HUES64 (cell line): ENCODE measurements at regions not wholly inside any gene's neighbourhood (a gene's known extent, or its start where the extent isn't known, plus 50 kb on each side); places are given as distances from the start of the nearest gene placed in this dataset.
"Not testable (repeated sequence)": the region's sequence is repeated elsewhere in the genome, so short reads cannot be mapped to it uniquely, and the experiment has no call there.

Experiments
- H3K27ac ChIP-seq: 2 replicates; pipeline ENCODE4 v1.7.0; 2013; ENCODE audit warnings: low read depth, low read length, inconsistent platforms
- H3K27me3 ChIP-seq: 2 replicates; pipeline ENCODE4 v1.6.1; 2013; ENCODE audit warnings: mild to moderate bottlenecking, low read length; ENCODE audit not compliant: insufficient read depth
- H3K36me3 ChIP-seq: 2 replicates; pipeline ENCODE4 v1.6.1; 2013; ENCODE audit warnings: mild to moderate bottlenecking, low read length; ENCODE audit not compliant: insufficient read depth
- H3K4me1 ChIP-seq: 2 replicates; pipeline ENCODE4 v1.6.1; 2013; ENCODE audit warnings: mild to moderate bottlenecking, low read length, moderate library complexity; ENCODE audit not compliant: insufficient read depth
- H3K4me3 ChIP-seq: 2 replicates; pipeline ENCODE4 v1.5.1; 2013; ENCODE audit warnings: mild to moderate bottlenecking, low read length, moderate library complexity
- H3K9ac ChIP-seq: 2 replicates; pipeline ENCODE4 v1.6.1; 2013; ENCODE audit warnings: mild to moderate bottlenecking, low read depth, low read length
- H3K9me3 ChIP-seq: 2 replicates; pipeline ENCODE4 v1.6.1; 2013; ENCODE audit warnings: low read depth, low read length; ENCODE audit not compliant: insufficient read depth
- WGBS: fragments of 150-250, 120-280 bp; methylation state at CpG from one replicate; pipeline ENCODE4 v1.1.7; 2013; ENCODE audit warnings: missing lambda C conversion rate; 5-methylcytosine and 5-hydroxymethylcytosine counted together

DNA sequence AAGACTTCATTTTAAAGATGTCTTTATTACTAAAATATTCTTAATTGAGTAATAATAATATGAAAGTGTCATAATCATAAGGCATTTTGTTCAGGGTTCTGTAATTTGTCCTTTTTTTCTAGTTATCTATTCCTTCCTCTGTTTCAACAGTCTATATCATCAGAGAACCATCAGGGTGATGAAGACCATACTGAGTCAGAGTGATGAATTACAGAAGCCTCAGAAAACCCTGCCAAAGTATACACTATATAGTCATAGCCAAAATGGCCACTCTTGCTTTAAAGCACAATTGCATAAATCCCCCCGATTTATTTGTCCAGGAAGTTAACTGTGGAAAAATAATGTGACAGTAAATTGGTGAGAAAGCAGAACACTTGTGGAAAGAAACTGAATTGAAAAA lies 735.0 kb downstream of the EPHA7 start:
- H3K4me1 ChIP-seq: no peaks in the 10 kb centered on the region

DNA sequence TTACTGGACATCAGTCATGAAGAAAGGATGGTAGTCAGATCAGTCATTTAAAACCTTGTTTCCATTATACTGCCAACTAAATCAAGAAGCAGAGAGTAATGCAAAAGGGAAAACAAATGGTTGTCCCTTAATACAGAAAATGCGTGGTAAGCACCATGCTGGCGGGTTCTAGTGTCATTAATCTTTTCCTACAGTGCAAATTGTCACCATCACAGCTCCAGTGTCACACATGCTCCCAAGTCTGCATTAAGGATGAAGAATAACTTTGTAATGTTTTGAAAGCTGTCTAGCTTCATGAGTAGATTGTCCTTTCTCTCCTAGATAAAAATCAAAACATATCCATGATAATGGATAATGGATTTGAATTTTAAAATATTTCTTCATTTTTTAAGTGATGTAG lies 735.6 kb downstream of the EPHA7 start:
- no peaks in the 10 kb centered on the region for H3K27me3 ChIP-seq
- WGBS: 91% methylated on average over 2 of the region's 2 CpGs
- no peak overlapping the region for H3K27ac ChIP-seq
- H3K4me3 ChIP-seq: no peak overlapping the region
- no peak overlapping the region for H3K9ac ChIP-seq
- no peaks in the 10 kb centered on the region for H3K9me3 ChIP-seq
- H3K36me3 ChIP-seq: no peaks in the 10 kb centered on the region
- H3K4me1 ChIP-seq: no peaks in the 10 kb centered on the region

More for the DNA sequence above, 735.0 kb downstream of the EPHA7 start:
- Histone ChIP-seq H3K36me3 (no peaks in the 10 kb centered on the region), H3K9me3 (no peaks in the 10 kb centered on the region), H3K27me3 (no peaks in the 10 kb centered on the region), H3K4me3 (no peak overlapping the region), H3K27ac (no peak overlapping the region), H3K9ac (no peak overlapping the region)
- WGBS: 100% methylated on average over 1 of the region's 1 CpG

DNA sequence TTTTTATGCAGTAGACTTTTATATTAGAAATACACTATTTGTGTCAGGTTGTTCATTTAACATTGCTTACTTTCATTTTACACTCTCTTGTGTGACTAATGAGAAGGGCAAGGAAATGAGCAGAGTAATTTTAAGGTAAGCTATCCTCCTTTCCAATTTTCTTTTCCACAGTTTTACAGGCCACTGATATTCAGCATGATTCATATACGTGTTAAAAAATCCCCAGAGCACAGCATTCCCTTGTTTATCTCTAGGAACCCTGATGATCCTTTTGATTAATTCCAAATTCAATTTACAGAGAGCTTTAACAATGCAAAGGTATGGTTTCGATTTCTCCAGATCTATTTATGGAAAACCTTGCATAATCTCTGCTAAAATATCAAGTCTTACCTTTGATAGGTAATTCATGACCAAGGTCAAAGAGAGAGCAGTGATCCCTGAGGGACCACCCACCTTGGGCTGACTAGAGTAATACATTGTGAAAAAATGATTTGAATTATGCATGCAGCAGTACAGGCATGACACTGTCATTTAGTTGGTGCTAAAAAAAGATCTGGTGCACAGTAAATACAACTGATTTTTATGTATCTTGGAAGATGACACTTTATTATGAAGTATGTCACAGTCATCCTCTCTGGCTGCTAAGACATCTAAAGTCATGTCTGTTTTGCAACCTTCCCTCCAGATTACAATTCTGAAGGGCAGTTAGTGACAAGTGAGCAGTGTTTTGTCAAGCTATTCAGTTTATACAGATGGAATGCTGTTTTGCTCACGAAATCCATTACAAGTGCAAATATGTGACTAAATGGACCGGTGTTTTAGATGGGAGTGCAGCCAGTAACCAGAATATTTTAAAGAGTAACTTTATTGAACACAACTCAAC lies 736.6 kb downstream of the EPHA7 start:
- no peaks in the 10 kb centered on the region for H3K9me3 ChIP-seq
- no peak overlapping the region for H3K9ac ChIP-seq
- 91% methylated on average over 4 of the region's 4 CpGs for WGBS
- no peaks in the 10 kb centered on the region for H3K27me3 ChIP-seq
- no peaks in the 10 kb centered on the region for H3K4me1 ChIP-seq
- no peak overlapping the region for H3K27ac ChIP-seq
- no peak overlapping the region for H3K4me3 ChIP-seq
- H3K36me3 ChIP-seq: no peaks in the 10 kb centered on the region

DNA sequence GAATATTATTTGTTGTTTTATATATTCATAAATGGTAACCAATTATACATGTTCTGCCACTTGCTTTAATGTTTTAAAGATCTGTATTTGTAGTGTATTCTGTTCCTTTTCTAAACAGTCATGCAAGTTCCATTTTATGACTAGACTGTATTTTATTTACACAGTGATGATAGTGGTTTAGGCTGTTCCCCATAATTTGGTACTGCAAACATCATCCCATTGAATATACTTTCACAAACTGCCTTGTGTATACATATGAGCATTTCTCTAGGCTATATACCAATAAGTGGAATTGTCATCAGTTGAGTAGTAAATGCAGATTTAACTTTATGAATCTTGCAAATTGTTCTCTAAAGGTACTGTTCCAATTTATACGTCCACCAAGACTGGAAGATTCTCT lies 738.0 kb downstream of the EPHA7 start:
- Histone ChIP-seq H3K4me3 (no peak overlapping the region), H3K27ac (no peak overlapping the region), H3K36me3 (no peaks in the 10 kb centered on the region), H3K9me3 (no peaks in the 10 kb centered on the region), H3K4me1 (no peaks in the 10 kb centered on the region), H3K27me3 (no peaks in the 10 kb centered on the region), H3K9ac (no peak overlapping the region)
- no CpG with 5 or more reads among the region's 1 CpG for WGBS

DNA sequence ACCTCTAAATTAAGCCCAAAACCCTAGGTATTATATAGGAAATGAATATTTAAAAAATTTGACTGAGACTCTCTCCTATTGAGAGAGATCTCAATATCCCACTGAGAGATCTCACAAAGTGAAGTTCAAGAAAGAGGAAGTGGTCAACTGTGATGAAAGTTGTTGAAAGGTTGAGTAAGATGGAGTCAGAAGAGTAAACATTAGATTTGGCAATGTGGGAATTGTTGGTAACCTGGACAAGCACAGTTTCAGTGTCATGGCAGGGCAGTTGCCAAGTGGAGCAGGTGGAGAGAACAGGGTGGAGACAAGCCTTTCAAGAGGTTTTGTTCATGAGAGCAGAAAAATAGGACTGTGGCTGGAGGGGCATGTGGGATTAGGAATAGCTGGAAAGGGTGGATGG lies 747.9 kb downstream of the EPHA7 start:
- not testable (repeated sequence) for H3K36me3 ChIP-seq, H3K4me3 ChIP-seq, H3K27ac ChIP-seq, H3K9me3 ChIP-seq, H3K27me3 ChIP-seq, H3K9ac ChIP-seq, H3K4me1 ChIP-seq

DNA sequence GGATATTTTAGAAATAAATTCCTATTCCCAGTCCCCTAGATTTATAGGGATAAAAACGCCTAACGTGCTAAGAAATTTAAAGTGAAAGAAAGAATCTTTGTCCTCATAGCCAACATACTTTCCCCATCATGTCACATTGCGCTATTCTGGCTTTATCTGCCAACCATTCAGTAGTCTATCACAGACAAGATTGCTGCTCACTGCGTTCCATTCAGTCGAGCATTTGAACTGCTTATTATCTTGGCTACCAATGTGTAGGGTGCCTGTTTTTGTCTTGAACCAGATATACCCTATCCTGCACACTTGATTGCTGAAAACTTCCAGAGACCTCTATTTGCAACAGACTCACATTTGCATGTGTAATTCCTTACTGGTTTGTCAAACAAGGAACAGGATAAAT lies 751.5 kb downstream of the EPHA7 start:
- H3K4me1 ChIP-seq: no peaks in the 10 kb centered on the region
- 77% methylated on average over 5 of the region's 5 CpGs for WGBS
- H3K9me3 ChIP-seq: no peaks in the 10 kb centered on the region
- no peaks in the 10 kb centered on the region for H3K27me3 ChIP-seq
- H3K9ac ChIP-seq: no peak overlapping the region
- no peak overlapping the region for H3K27ac ChIP-seq
- H3K36me3 ChIP-seq: no peaks in the 10 kb centered on the region
- no peak overlapping the region for H3K4me3 ChIP-seq

DNA sequence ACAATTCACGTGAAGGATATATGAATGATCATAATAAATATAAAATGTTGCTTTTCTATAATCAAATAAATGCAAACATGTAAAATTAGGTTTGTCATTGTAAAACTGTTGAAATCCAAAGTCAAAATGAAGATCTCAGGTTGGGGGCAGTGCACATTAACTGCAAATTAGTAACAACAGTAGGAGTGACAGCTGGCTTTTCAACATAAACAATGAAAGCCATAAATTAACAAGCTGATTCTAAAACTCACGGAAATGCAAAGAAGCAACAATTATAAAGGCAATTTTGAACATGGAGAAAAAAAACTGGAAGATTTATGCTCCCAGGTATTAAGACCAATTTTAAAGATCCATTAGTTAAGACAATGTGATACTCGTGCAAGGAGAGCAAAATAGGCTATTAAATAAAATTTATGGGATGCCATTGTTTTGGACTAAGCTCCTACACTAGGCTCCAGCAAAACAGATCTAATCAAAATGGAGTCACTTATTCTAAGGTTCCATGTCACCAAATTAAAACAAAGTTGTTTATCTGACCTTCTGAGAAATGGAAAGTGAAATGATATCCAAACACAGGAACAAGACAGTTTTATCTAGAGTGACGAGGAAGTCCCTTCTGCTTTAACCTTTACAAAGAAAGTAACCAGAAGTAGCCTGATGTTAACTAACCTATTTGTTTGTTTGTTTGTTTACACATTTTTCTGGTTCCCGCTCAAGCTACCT lies 770.8 kb downstream of the EPHA7 start:
- H3K9ac ChIP-seq: no peak overlapping the region
- no peaks in the 10 kb centered on the region for H3K36me3 ChIP-seq

DNA sequence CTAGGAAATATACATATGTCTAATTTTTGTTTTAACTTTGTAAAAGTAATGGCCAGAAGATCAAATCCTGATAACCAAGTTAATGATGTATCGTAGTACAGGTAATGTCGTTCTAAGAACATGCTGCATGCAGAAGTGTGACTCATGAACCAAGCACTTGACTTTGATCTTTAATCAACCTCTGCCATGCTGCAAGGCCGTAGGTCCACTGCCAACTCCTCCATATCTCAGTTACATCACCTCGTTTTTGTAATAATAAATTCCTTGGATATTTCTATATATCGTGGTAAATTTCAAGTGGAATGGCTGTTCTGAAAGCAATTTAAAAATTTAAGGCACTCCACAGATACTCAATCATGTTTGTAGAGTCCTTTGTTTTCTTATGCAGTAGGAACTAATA lies 771.7 kb downstream of the EPHA7 start:
- Histone ChIP-seq H3K27ac (no peak overlapping the region), H3K4me1 (no peaks in the 10 kb centered on the region), H3K9me3 (no peaks in the 10 kb centered on the region), H3K9ac (no peak overlapping the region), H3K36me3 (no peaks in the 10 kb centered on the region), H3K4me3 (no peak overlapping the region), H3K27me3 (no peaks in the 10 kb centered on the region)
- WGBS: 82% methylated on average over 5 of the region's 5 CpGs

More for the DNA sequence above, 770.8 kb downstream of the EPHA7 start:
- 92% methylated on average over 4 of the region's 5 CpGs for WGBS
- Histone ChIP-seq H3K9me3 (no peaks in the 10 kb centered on the region), H3K27me3 (no peaks in the 10 kb centered on the region), H3K27ac (no peak overlapping the region), H3K4me1 (no peaks in the 10 kb centered on the region), H3K4me3 (no peak overlapping the region)

DNA sequence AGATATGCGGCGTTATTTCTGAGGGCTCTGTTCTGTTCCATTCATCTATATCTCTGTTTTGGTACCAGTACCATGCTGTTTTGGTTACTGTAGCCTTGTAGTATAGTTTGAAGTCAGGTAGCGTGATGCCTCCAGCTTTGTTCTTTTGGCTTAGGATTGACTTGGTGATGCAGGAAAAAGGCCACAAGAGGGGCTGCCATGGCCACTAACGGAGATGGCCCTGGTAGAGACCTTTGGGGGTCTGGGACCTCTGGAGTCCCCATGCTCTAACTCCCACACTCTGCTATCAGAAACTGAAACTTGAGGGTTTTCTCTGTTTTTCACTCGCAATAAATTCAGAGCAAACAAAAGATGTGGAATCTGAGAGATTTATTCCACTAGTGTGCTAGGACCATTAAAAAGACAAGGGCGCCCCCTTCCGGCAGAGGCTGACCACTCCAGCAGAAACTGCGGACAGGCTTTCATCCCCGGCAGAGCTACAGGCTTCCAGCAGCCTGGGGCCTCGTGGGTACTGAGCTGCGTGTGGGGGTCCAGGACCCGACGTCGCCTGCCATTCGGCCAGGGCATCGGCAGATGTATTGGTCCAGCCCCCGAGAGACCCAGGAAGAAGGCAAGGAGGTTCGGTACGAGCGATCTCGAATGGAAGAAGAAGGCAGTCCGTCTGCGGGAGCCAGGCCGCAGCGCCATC lies 775.1 kb downstream of the EPHA7 start:
- H3K9ac ChIP-seq, H3K27me3 ChIP-seq, H3K4me3 ChIP-seq, H3K4me1 ChIP-seq, H3K36me3 ChIP-seq, H3K9me3 ChIP-seq, H3K27ac ChIP-seq: not testable (repeated sequence)
- 74% methylated on average over 23 of the region's 25 CpGs for WGBS

DNA sequence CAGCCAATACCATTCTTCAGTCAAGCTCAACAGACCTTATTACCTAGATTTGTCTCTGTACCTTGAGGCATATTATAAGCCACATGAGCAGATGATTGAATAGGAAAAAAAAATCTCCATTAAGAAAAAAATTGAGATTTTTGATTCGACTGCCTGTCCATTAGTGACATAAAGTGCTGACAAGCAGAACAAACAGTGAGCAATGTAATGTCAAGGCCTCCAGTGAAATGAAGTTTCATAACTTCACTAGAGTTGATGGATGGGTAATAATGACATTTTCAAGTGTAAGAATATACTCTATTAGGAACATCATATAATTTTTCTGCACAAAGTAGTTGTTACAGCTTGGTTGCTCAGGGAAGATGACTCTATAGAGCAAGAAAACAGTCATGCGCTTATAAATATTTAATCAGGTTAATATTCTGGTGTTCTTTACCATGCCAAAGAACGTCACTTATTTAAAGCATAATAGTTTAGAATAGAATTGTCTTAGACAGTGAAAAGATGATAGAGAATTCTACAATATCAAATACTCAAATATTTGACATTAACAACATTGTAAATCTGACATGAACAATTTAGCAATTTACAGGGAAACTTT lies 783.7 kb downstream of the EPHA7 start:
- Histone ChIP-seq H3K4me1 (no peaks in the 10 kb centered on the region), H3K27ac (no peak overlapping the region), H3K36me3 (no peaks in the 10 kb centered on the region), H3K4me3 (no peak overlapping the region), H3K27me3 (no peaks in the 10 kb centered on the region), H3K9me3 (no peaks in the 10 kb centered on the region), H3K9ac (no peak overlapping the region)
- WGBS: 96% methylated on average over 2 of the region's 3 CpGs

DNA sequence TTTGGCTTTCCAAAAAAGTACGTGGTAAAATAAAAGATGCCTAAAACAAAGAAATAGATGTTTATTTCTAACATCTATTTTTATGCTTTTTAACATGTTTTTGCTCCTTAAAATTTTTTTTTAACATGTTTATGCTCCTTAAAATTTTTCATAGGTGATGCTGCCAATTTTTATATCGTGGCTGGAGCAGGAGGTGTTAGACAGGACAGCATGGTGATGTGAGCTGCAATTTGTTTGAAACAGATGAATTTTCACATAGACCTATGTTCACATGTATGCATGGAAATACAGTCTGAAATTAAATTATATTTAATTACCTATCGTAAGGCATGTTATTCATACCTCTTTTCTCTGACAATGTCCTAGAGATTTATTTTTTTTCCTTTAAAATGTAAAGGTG lies 784.8 kb downstream of the EPHA7 start:
- Histone ChIP-seq H3K4me3 (no peak overlapping the region), H3K36me3 (no peaks in the 10 kb centered on the region), H3K9me3 (no peaks in the 10 kb centered on the region), H3K27ac (no peak overlapping the region), H3K9ac (no peak overlapping the region), H3K4me1 (no peaks in the 10 kb centered on the region), H3K27me3 (no peaks in the 10 kb centered on the region)
- 0% methylated on average over 1 of the region's 3 CpGs for WGBS
